ENCODE measurements at regions not wholly inside any gene's neighbourhood (a gene's known extent, or its start where the extent isn't known, plus 50 kb on each side); places are given as distances from the start of the nearest gene placed in this dataset.

- no peak for TF ChIP-seq CTCF (conservative IDR thresholded peaks at IDR 0.05; ENCODE audit: low read depth)
- POLR2A ChIA-PET (ENCODE audit: low non-redundant PET): no interaction called here
- DNase-seq (ENCODE audit: low spot score): no peak
- no peak overlapping the region for H3K27ac ChIP-seq
- CTCF ChIA-PET: interaction anchor here (0.7 kb wide), 1 partner anchor 108 kb away, joined by 9 read pairs; no protein-coding TSS in a partner anchor
Observed at GRCh38 chr17:33628500-33629346, 335.6 kb upstream of the ASIC2 start.

- POLR2A ChIA-PET (ENCODE audit: low non-redundant PET): no interaction called here
- CTCF ChIA-PET: interaction anchor here (0.6 kb wide), 1 partner anchor 111 kb away, joined by 5 read pairs; no protein-coding TSS in a partner anchor
- DNase-seq (ENCODE audit: low spot score): no peak
Observed at GRCh38 chr17:33633446-33633845, 340.4 kb upstream of the ASIC2 start.

GRCh38 chr17:33637534-33637933 is 344.4 kb upstream of the ASIC2 start:
- no peak for TF ChIP-seq CTCF (conservative IDR thresholded peaks at IDR 0.05; ENCODE audit: low read depth)
- ChIA-PET POLR2A (ENCODE audit: low non-redundant PET) (no interaction called here), CTCF (interaction anchor here (0.6 kb wide), 1 partner anchor 370 kb away, joined by 4 read pairs; no protein-coding TSS in a partner anchor)
- no peak for DNase-seq (ENCODE audit: low spot score)
- no peak overlapping the region for H3K27ac ChIP-seq

More at GRCh38 chr17:33633446-33633845, 340.4 kb upstream of the ASIC2 start:
- no peak overlapping the region for H3K27ac ChIP-seq
- TF ChIP-seq CTCF (conservative IDR thresholded peaks at IDR 0.05; ENCODE audit: low read depth): no peak

- H3K27ac ChIP-seq: no peak overlapping the region
- ChIA-PET POLR2A (ENCODE audit: low non-redundant PET) (no interaction called here), CTCF (no interaction called here)
- DNase-seq (ENCODE audit: low spot score): no peak
- no peak for TF ChIP-seq CTCF (conservative IDR thresholded peaks at IDR 0.05; ENCODE audit: low read depth)
Observed at GRCh38 chr17:33639103-33639880, 346.2 kb upstream of the ASIC2 start.

- CTCF ChIA-PET: no interaction called here
- POLR2A ChIA-PET (ENCODE audit: low non-redundant PET): no interaction called here
- TF ChIP-seq CTCF (conservative IDR thresholded peaks at IDR 0.05; ENCODE audit: low read depth): no peak
Observed at GRCh38 chr17:33640629-33641028, 347.5 kb upstream of the ASIC2 start.

GRCh38 chr17:33642002-33642401 is 348.9 kb upstream of the ASIC2 start:
- DNase-seq (ENCODE audit: low spot score): peak; percentile 21
- CTCF ChIA-PET: no interaction called here
- POLR2A ChIA-PET (ENCODE audit: low non-redundant PET): no interaction called here
- TF ChIP-seq CTCF (conservative IDR thresholded peaks at IDR 0.05; ENCODE audit: low read depth): no peak
- no peak overlapping the region for H3K27ac ChIP-seq

More at GRCh38 chr17:33640629-33641028, 347.5 kb upstream of the ASIC2 start:
- no peak overlapping the region for H3K27ac ChIP-seq
- DNase-seq (ENCODE audit: low spot score): no peak
